HCT116 (cell line): ENCODE measurements at regions not wholly inside any gene's neighbourhood (a gene's known extent, or its start where the extent isn't known, plus 50 kb on each side); places are given as distances from the start of the nearest gene placed in this dataset.

Experiments
- ATAC-seq: fragments of 200-7000 bp; cut with Tn5 transposase; 2 replicates; pipeline ENCODE4 v1.9.1; 2020; ENCODE audit warnings: mild to moderate bottlenecking, moderate library complexity
- BruUV-seq: library from RNA; stranded (reverse); fragments of 400-500 nt; replicated peaks from 2 replicates; lab custom pipeline; 2021; lab: Mats Ljungman, UMichigan
- CTCF ChIA-PET: fragments of 300-600 bp; sonication (Branson Sonifier 250); formaldehyde crosslinking; loops from one replicate; lab custom pipeline; 2021; ENCODE audit warnings: antibody characterized with exemption; lab: Charles Lee
- POLR2A ChIA-PET: fragments of 300-600, 350-600 bp; sonication (Branson Sonifier 250); formaldehyde crosslinking; loops from one replicate; lab custom pipeline; 2021; ENCODE audit warnings: antibody characterized with exemption; lab: Charles Lee
- RAD21 ChIA-PET, 2 experiments: fragments of 300-600 bp; sonication (Branson Sonifier 250); formaldehyde crosslinking; loops; one replicate each; lab custom pipeline; 2023; ENCODE audit warnings: low total read pairs in 2 of 2; ENCODE audit not compliant: uncharacterized antibody in 2 of 2, unreplicated experiment in 2 of 2, low non-redundant PET in 1 of 2; lab: Charles Lee
- DNase-seq: peaks from one replicate; pipeline ENCODE4 v3.0.0-alpha.2; 2010; ENCODE audit warnings: low read depth, low spot score
- H2AFZ ChIP-seq: fragments of 200-600 bp; shearing (Covaris generic), sonication (generic); 2 replicates; pipeline ENCODE4 v1.6.1; 2017; ENCODE audit warnings: low read depth, mixed run types, mixed read lengths, antibody characterized with exemption, low read length; ENCODE audit not compliant: poor library complexity, severe bottlenecking
- H3K27ac ChIP-seq: 2 replicates; pipeline ENCODE4 v1.5.1; 2012; ENCODE audit warnings: low read depth, low read length
- H3K27me3 ChIP-seq: fragments of 200-600 bp; sonication (generic); 2 replicates; pipeline ENCODE4 v1.6.1; 2016; ENCODE audit warnings: mixed run types, low read length, mixed read lengths; ENCODE audit not compliant: insufficient read depth
- H3K36me3 ChIP-seq, 2 experiments: fragments of 200-500 bp in 1 of 2; fragments of 200-600 bp in 1 of 2; sonication (Bioruptor generic) in 1 of 2; sonication (generic) in 1 of 2; 2 replicates each; pipeline versions ENCODE4 v1.5.1 to v1.6.1; 2014 to 2016; ENCODE audit warnings: low read length in 2 of 2, inconsistent platforms in 1 of 2, mixed read lengths in 1 of 2, mixed run types in 1 of 2; ENCODE audit not compliant: insufficient read depth in 2 of 2, control insufficient read depth in 1 of 2
- H3K4me1 ChIP-seq, 2 experiments: fragments of 200-600 bp in 1 of 2; sonication (generic) in 1 of 2; 2 replicates each; pipeline versions ENCODE4 v1.5.1 to v1.6.1; 2012 to 2017; ENCODE audit warnings: low read length in 2 of 2, inconsistent platforms in 1 of 2, mild to moderate bottlenecking in 1 of 2, mixed read lengths in 1 of 2, mixed run types in 1 of 2, moderate library complexity in 1 of 2; ENCODE audit not compliant: insufficient read depth in 2 of 2, control insufficient read depth in 1 of 2
- H3K4me2 ChIP-seq: fragments of 200-600 bp; sonication (generic); 2 replicates; pipeline ENCODE4 v1.6.1; 2017; ENCODE audit warnings: mixed run types, low read length, mixed read lengths
- H3K4me3 ChIP-seq, 2 experiments: fragments of 200-600 bp in 1 of 2; sonication (generic) in 1 of 2; replicated peaks in 1 of 2; 2 replicates each; pipeline ENCODE4 v1.5.1; 2011 to 2016; ENCODE audit warnings: low read length in 2 of 2, control low read depth in 1 of 2, low read depth in 1 of 2, mild to moderate bottlenecking in 1 of 2, mixed read lengths in 1 of 2, mixed run types in 1 of 2
- H3K79me2 ChIP-seq: fragments of 200-600 bp; sonication (generic); 2 replicates; pipeline ENCODE4 v1.6.1; 2017; ENCODE audit warnings: mild to moderate bottlenecking, mixed run types, low read length, moderate library complexity, mixed read lengths; ENCODE audit not compliant: insufficient read depth
- H3K9ac ChIP-seq: fragments of 200-600 bp; sonication (generic); 2 replicates; pipeline ENCODE4 v1.6.1; 2016; ENCODE audit warnings: low read length, mixed read lengths
- H3K9me2 ChIP-seq: fragments of 200-600 bp; sonication (generic), shearing (Covaris generic); 2 replicates; pipeline ENCODE4 v1.6.1; 2017; ENCODE audit warnings: mixed run types, mild to moderate bottlenecking, moderate library complexity; ENCODE audit not compliant: insufficient read depth
- H3K9me3 ChIP-seq, 2 experiments: fragments of 200-500 bp in 1 of 2; fragments of 200-600 bp in 1 of 2; sonication (Bioruptor generic) in 1 of 2; sonication (generic) in 1 of 2; 2 replicates each; pipeline ENCODE4 v1.6.1; 2014 to 2017; ENCODE audit warnings: low read length in 2 of 2, mixed read lengths in 2 of 2, inconsistent platforms in 1 of 2, low read depth in 1 of 2, mild to moderate bottlenecking in 1 of 2, mixed run types in 1 of 2, moderate library complexity in 1 of 2; ENCODE audit not compliant: control insufficient read depth in 1 of 2, insufficient read depth in 1 of 2
- H4K20me1 ChIP-seq: fragments of 200-600 bp; sonication (generic), shearing (Covaris generic); 2 replicates; pipeline ENCODE4 v1.6.1; 2017; ENCODE audit warnings: mixed run types, mild to moderate bottlenecking, moderate library complexity; ENCODE audit not compliant: insufficient read depth
- ATF3 ChIP-seq: IDR thresholded peaks from 2 replicates; pipeline ENCODE4 v1.6.1; 2012
- CEBPB ChIP-seq: IDR thresholded peaks from 2 replicates; pipeline ENCODE4 v1.6.1; 2012; ENCODE audit warnings: low read depth
- EGR1 ChIP-seq: IDR thresholded peaks from 2 replicates; pipeline ENCODE4 v1.6.1; 2012; ENCODE audit warnings: low read depth
- EZH2phosphoT487 ChIP-seq: fragments of 200-600 bp; IDR thresholded peaks from 2 replicates; pipeline ENCODE4 v1.6.1; 2018; ENCODE audit warnings: antibody characterized with exemption, borderline replicate concordance
- POLR2A ChIP-seq: IDR thresholded peaks from 2 replicates; pipeline ENCODE4 v1.7.0; 2011; ENCODE audit warnings: borderline replicate concordance; ENCODE audit not compliant: insufficient read depth, insufficient read length; ENCODE audit errors: extremely low read depth
- REST ChIP-seq: IDR thresholded peaks from 2 replicates; pipeline ENCODE4 v1.6.1; 2012; ENCODE audit warnings: low read depth
- SIN3A ChIP-seq: IDR thresholded peaks from 2 replicates; pipeline ENCODE4 v1.6.1; 2012; ENCODE audit warnings: low read depth
- SRF ChIP-seq: IDR thresholded peaks from 2 replicates; pipeline ENCODE4 v1.6.1; 2012; ENCODE audit warnings: low read depth
- TCF7L2 ChIP-seq: IDR thresholded peaks from 2 replicates; pipeline ENCODE4 v1.7.0; 2011; ENCODE audit warnings: borderline replicate concordance, inconsistent platforms; ENCODE audit not compliant: insufficient read depth, insufficient read length; ENCODE audit errors: extremely low read depth
- ZNF274 ChIP-seq: fragments of 200-500 bp; sonication (Bioruptor generic); IDR thresholded peaks from 2 replicates; pipeline ENCODE4 v1.6.1; 2014; ENCODE audit warnings: mild to moderate bottlenecking, low read depth, low read length, inconsistent platforms
- intact Hi-C: fragments of 100-400 bp; cut with micrococcal nuclease; formaldehyde crosslinking; loops from 2 replicates; pipeline ENCODE4 v1.10.0; 2022

GRCh38 chr4:129455482-129455881, 359.5 kb downstream of the C4orf33 start:
- H3K9ac ChIP-seq: no peak overlapping the region
- no peak overlapping the region for H3K4me2 ChIP-seq
- no peaks in the 10 kb centered on the region for H3K79me2 ChIP-seq
- DNase-seq (no peak), ATAC-seq (no peak)
- CTCF ChIA-PET: no interaction called here
- BruUV-seq: no TSS peak
- no peaks in the 10 kb centered on the region for H3K36me3 ChIP-seq
- H4K20me1 ChIP-seq: no peaks in the 10 kb centered on the region
- RAD21 ChIA-PET: no interaction called here
- POLR2A ChIA-PET: no interaction called here
- no peak overlapping the region for H3K27ac ChIP-seq
- H3K9me2 ChIP-seq: no peaks in the 10 kb centered on the region
- no peaks in the 10 kb centered on the region for H3K4me1 ChIP-seq
- H3K4me3 ChIP-seq: no peak overlapping the region
- H3K27me3 ChIP-seq: no peaks in the 10 kb centered on the region
- H3K9me3 ChIP-seq: no peaks in the 10 kb centered on the region
- intact Hi-C loops: no loop called here
- H2AFZ ChIP-seq: no peak overlapping the region
- TF ChIP-seq SIN3A (no peak), REST (no peak), ZNF274 (no peak), SRF (no peak), TCF7L2 (no peak), POLR2A (no peak), ATF3 (no peak), EZH2phosphoT487 (no peak), CEBPB (no peak), EGR1 (no peak)
